H1 (cell line): ENCODE measurements at regions not wholly inside any gene's neighbourhood (a gene's known extent, or its start where the extent isn't known, plus 50 kb on each side); places are given as distances from the start of the nearest gene placed in this dataset.

Source experiments
- CTCF ChIA-PET: fragments of 300-600 bp; sonication (Branson Sonifier 250); formaldehyde crosslinking; loops from one replicate; lab custom pipeline; 2021; ENCODE audit not compliant: partially characterized antibody; lab: Charles Lee
- POLR2A ChIA-PET: fragments of 300-600 bp; sonication (Branson Sonifier 250); formaldehyde crosslinking; loops from one replicate; lab custom pipeline; 2021; ENCODE audit warnings: inconsistent platforms; ENCODE audit not compliant: partially characterized antibody; lab: Charles Lee
- DNase-seq, 2 experiments: peaks; one replicate each; pipeline versions ENCODE4 v3.0.0 to v3.0.0-alpha.2; 2010 to 2022; ENCODE audit warnings: low spot score in 2 of 2, low read depth in 1 of 2, mixed read lengths in 1 of 2
- FAIRE-seq: peaks from 2 replicates; lab custom pipeline; 2011; peaks lifted over from hg19 to GRCh38; lab: Jason Lieb, UNC
- H2AFZ ChIP-seq: 2 replicates; pipeline ENCODE4 v1.8.1; 2012; ENCODE audit warnings: low read length, inconsistent platforms
- H2AK5ac ChIP-seq: 2 replicates; pipeline ENCODE4 v1.6.1; 2013; ENCODE audit warnings: low read depth, low read length
- H2BK120ac ChIP-seq: replicated peaks from 2 replicates; pipeline ENCODE3; 2013; ENCODE audit warnings: low read depth, low read length, inconsistent platforms
- H2BK12ac ChIP-seq: 2 replicates; pipeline ENCODE4 v1.6.1; 2013; ENCODE audit warnings: low read depth, low read length
- H2BK15ac ChIP-seq: 2 replicates; pipeline ENCODE4 v1.6.1; 2013; ENCODE audit warnings: low read length
- H2BK20ac ChIP-seq: 2 replicates; pipeline ENCODE4 v1.6.1; 2013; ENCODE audit warnings: low read length
- H2BK5ac ChIP-seq: 2 replicates; pipeline ENCODE4 v1.6.1; 2013; ENCODE audit warnings: low read depth, low read length
- H3K14ac ChIP-seq: 2 replicates; pipeline ENCODE4 v1.6.1; 2013; ENCODE audit warnings: inconsistent platforms; ENCODE audit not compliant: insufficient read length
- H3K18ac ChIP-seq: 2 replicates; pipeline ENCODE4 v1.6.1; 2013; ENCODE audit warnings: low read length; ENCODE audit errors: extremely low read depth
- H3K23ac ChIP-seq: 2 replicates; pipeline ENCODE4 v1.6.1; 2013; ENCODE audit warnings: inconsistent platforms; ENCODE audit not compliant: insufficient read length
- H3K23me2 ChIP-seq: 2 replicates; pipeline ENCODE4 v1.6.1; 2013; ENCODE audit warnings: low read depth, low read length
- H3K27ac ChIP-seq: 2 replicates; pipeline ENCODE4 v1.6.1; 2011; ENCODE audit warnings: low read depth, low read length, inconsistent platforms
- H3K27me3 ChIP-seq, 4 experiments: replicated peaks in 1 of 4; 1 replicate in 1 of 4; 2 replicates in 3 of 4; pipeline versions ENCODE4 v1.6.1 to v1.8.1; 2011 to 2013; ENCODE audit warnings: low read length in 3 of 4, mild to moderate bottlenecking in 3 of 4, inconsistent platforms in 2 of 4, mixed read lengths in 2 of 4, moderate library complexity in 1 of 4; ENCODE audit not compliant: control insufficient read depth in 3 of 4, insufficient read depth in 3 of 4; ENCODE audit errors: extremely low read depth in 1 of 4
- H3K36me3 ChIP-seq, 4 experiments: 2 replicates each; pipeline versions ENCODE4 v1.6.1 to v1.8.1; 2011 to 2013; ENCODE audit warnings: mild to moderate bottlenecking in 4 of 4, low read length in 3 of 4, moderate library complexity in 2 of 4, control low read depth in 1 of 4, inconsistent platforms in 1 of 4; ENCODE audit not compliant: insufficient read depth in 4 of 4, control insufficient read depth in 2 of 4
- H3K4ac ChIP-seq: replicated peaks from 2 replicates; pipeline ENCODE3; 2013; ENCODE audit warnings: low read length, low read depth, mixed read lengths, inconsistent platforms; ENCODE audit not compliant: insufficient read length
- H3K4me1 ChIP-seq, 4 experiments: replicated peaks in 1 of 4; 1 replicate in 1 of 4; 2 replicates in 3 of 4; pipeline versions ENCODE4 v1.6.1 to v1.8.1; 2011 to 2013; ENCODE audit warnings: low read length in 3 of 4, inconsistent platforms in 2 of 4, mixed read lengths in 1 of 4; ENCODE audit not compliant: insufficient read depth in 4 of 4, control insufficient read depth in 3 of 4
- H3K4me2 ChIP-seq, 2 experiments: 2 replicates each; pipeline versions ENCODE4 v1.6.1 to v1.8.1; 2011 to 2013; ENCODE audit warnings: low read depth in 2 of 2, low read length in 2 of 2, control low read depth in 1 of 2, inconsistent platforms in 1 of 2, mild to moderate bottlenecking in 1 of 2; ENCODE audit not compliant: insufficient read depth in 1 of 2
- H3K4me3 ChIP-seq, 4 experiments: fragments of 200-600, 300-600 bp in 1 of 4; sonication (generic), shearing (Covaris generic), sonication (Bioruptor Twin) in 1 of 4; 2 replicates each; pipeline versions ENCODE4 v1.5.1 to v1.8.1; 2011 to 2016; ENCODE audit warnings: low read length in 4 of 4, low read depth in 3 of 4, control low read depth in 2 of 4, inconsistent platforms in 2 of 4, mild to moderate bottlenecking in 2 of 4, mixed read lengths in 1 of 4, moderate library complexity in 1 of 4; ENCODE audit not compliant: insufficient read depth in 2 of 4; ENCODE audit errors: extremely low read depth in 1 of 4
- H3K56ac ChIP-seq: replicated peaks from 2 replicates; pipeline ENCODE3; 2013; ENCODE audit warnings: low read depth, mild to moderate bottlenecking, mixed read lengths, low read length, inconsistent platforms; ENCODE audit not compliant: insufficient read length
- H3K79me1 ChIP-seq: 2 replicates; pipeline ENCODE4 v1.6.1; 2013; ENCODE audit warnings: low read depth, low read length, control low read depth
- H3K79me2 ChIP-seq, 2 experiments: 2 replicates each; pipeline versions ENCODE4 v1.6.1 to v1.8.1; 2012 to 2013; ENCODE audit warnings: low read length in 2 of 2, mild to moderate bottlenecking in 2 of 2, inconsistent platforms in 1 of 2; ENCODE audit not compliant: insufficient read depth in 2 of 2, control insufficient read depth in 1 of 2
- H3K9ac ChIP-seq, 4 experiments: replicated peaks in 1 of 4; 1 replicate in 1 of 4; 2 replicates in 3 of 4; pipeline versions ENCODE4 v1.6.1 to v1.8.1; 2011 to 2013; ENCODE audit warnings: low read depth in 3 of 4, low read length in 3 of 4, control low read depth in 2 of 4, mild to moderate bottlenecking in 2 of 4, moderate library complexity in 2 of 4, inconsistent platforms in 1 of 4; ENCODE audit errors: extremely low read depth in 1 of 4
- H3K9me3 ChIP-seq, 2 experiments: 2 replicates each; pipeline versions ENCODE4 v1.6.1 to v1.8.1; 2012 to 2013; ENCODE audit warnings: mild to moderate bottlenecking in 2 of 2, moderate library complexity in 2 of 2, control low read depth in 1 of 2, inconsistent platforms in 1 of 2, low read depth in 1 of 2, low read length in 1 of 2, mixed read lengths in 1 of 2; ENCODE audit not compliant: insufficient read depth in 2 of 2
- H4K20me1 ChIP-seq, 2 experiments: replicated peaks in 1 of 2; 2 replicates each; pipeline versions ENCODE3 to v1.8.1; 2011 to 2013; ENCODE audit warnings: inconsistent platforms in 2 of 2, low read length in 2 of 2, mild to moderate bottlenecking in 1 of 2; ENCODE audit not compliant: insufficient read depth in 2 of 2, control insufficient read depth in 1 of 2
- H4K5ac ChIP-seq: 2 replicates; pipeline ENCODE4 v1.6.1; 2013; ENCODE audit warnings: low read length, low read depth, mixed read lengths, inconsistent platforms; ENCODE audit not compliant: insufficient read length
- H4K8ac ChIP-seq: 2 replicates; pipeline ENCODE4 v1.8.0; 2013; ENCODE audit warnings: mild to moderate bottlenecking, moderate library complexity, low read length, inconsistent platforms; ENCODE audit not compliant: insufficient read depth; ENCODE audit errors: extremely low read depth
- H4K91ac ChIP-seq: replicated peaks from 2 replicates; pipeline ENCODE3; 2013; ENCODE audit warnings: low read length, mixed read lengths, inconsistent platforms; ENCODE audit not compliant: insufficient read length
- CTBP2 ChIP-seq: IDR thresholded peaks from 2 replicates; pipeline ENCODE4 v1.7.0; 2011; ENCODE audit warnings: borderline replicate concordance, mild to moderate bottlenecking, moderate library complexity, mixed read lengths, low read length; ENCODE audit not compliant: insufficient read depth, insufficient read length
- EP300 ChIP-seq, 2 experiments: IDR thresholded peaks; 1 replicate in 1 of 2; 2 replicates in 1 of 2; pipeline ENCODE4 v1.6.1; 2011 to 2012; ENCODE audit warnings: low read depth in 2 of 2, low read length in 2 of 2, mild to moderate bottlenecking in 2 of 2, borderline replicate concordance in 1 of 2, inconsistent platforms in 1 of 2, moderate library complexity in 1 of 2
- HDAC2 ChIP-seq, 2 experiments: fragments of 300-600 bp in 1 of 2; sonication (generic) in 1 of 2; IDR thresholded peaks; 2 replicates each; pipeline ENCODE4 v1.6.1; 2011 to 2012; ENCODE audit warnings: low read depth in 2 of 2, low read length in 2 of 2, mild to moderate bottlenecking in 2 of 2, moderate library complexity in 2 of 2, borderline replicate concordance in 1 of 2, inconsistent platforms in 1 of 2
- MAFK ChIP-seq: IDR thresholded peaks from 2 replicates; pipeline ENCODE4 v1.6.1; 2012; ENCODE audit warnings: low read depth, mild to moderate bottlenecking, improper control_type of control experiment, low read length
- WGBS, 2 experiments: shearing (Covaris generic) in 1 of 2; methylation state at CpG; one replicate each; pipeline versions ENCODE4 v1.1.6 to v1.1.7; 2013 to 2015; ENCODE audit warnings: low lambda C conversion rate in 2 of 2, mixed read lengths in 2 of 2, inconsistent platforms in 1 of 2, low coverage in 1 of 2, missing lambda C conversion rate in 1 of 2; ENCODE audit not compliant: insufficient replicate concordance in 2 of 2, insufficient coverage in 1 of 2, insufficient read length in 1 of 2; ENCODE audit errors: extremely low coverage in 1 of 2, missing lambda C conversion rate in 1 of 2; 5-methylcytosine and 5-hydroxymethylcytosine counted together

DNA sequence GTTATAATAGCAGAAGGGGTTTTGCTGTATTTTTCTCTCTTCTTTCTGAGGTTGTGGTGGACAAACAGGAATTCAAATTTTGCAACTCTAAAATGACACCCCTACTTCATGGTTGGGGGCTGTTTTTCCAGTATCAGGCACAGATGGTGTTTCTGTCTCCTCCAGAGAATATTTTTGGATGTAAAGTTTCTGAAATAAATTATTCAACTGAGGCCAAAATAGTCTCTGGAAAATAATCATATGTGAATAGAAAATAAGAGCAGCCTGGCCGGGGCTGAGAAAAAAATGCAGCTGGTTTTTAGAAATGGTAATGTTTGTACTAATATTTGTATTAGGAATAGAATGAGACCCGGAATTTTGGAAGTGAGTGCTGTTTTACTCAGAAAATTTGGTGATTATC lies 121.3 kb upstream of the ADAMTS9 start:
- no peaks in the 10 kb centered on the region for H3K9me3 ChIP-seq
- H2BK120ac ChIP-seq, result no peak overlapping the region
- H3K56ac ChIP-seq, result no peak overlapping the region
- H3K79me2 ChIP-seq, result no peaks in the 10 kb centered on the region
- no peak overlapping the region for H2BK20ac ChIP-seq
- H3K23ac ChIP-seq, result no peak overlapping the region
- no peaks in the 10 kb centered on the region for H4K20me1 ChIP-seq
- no peak overlapping the region for H2BK5ac ChIP-seq
- H3K27ac ChIP-seq, result no peak overlapping the region
- no peak overlapping the region for H3K9ac ChIP-seq
- no peak overlapping the region for H3K14ac ChIP-seq
- no peak overlapping the region for H3K4me2 ChIP-seq
- H2BK15ac ChIP-seq, result no peak overlapping the region
- H3K18ac ChIP-seq, result no peak overlapping the region
- no peak overlapping the region for H4K5ac ChIP-seq
- H3K79me1 ChIP-seq, result no peaks in the 10 kb centered on the region
- no peak overlapping the region for H3K4me3 ChIP-seq
- POLR2A ChIA-PET, result no interaction called here
- FAIRE-seq, result no peak
- H3K4me1 ChIP-seq, result no peaks in the 10 kb centered on the region
- no peaks in the 10 kb centered on the region for H3K36me3 ChIP-seq
- no peak overlapping the region for H2AK5ac ChIP-seq
- no peak for TF ChIP-seq MAFK
- no peak for TF ChIP-seq EP300 (IDR thresholded peaks at IDR 0.05; ENCODE audit: borderline replicate concordance in 1 of 2, low read depth in 2 of 2, low read length in 2 of 2)
- no peak for TF ChIP-seq HDAC2 (IDR thresholded peaks at IDR 0.05; ENCODE audit: borderline replicate concordance in 1 of 2, low read depth in 2 of 2, low read length in 2 of 2)
- no peak for TF ChIP-seq CTBP2
- no peak overlapping the region for H2AFZ ChIP-seq
- H4K91ac ChIP-seq, result no peak overlapping the region
- DNase-seq, result no peak
- no peaks in the 10 kb centered on the region for H3K23me2 ChIP-seq
- no peak overlapping the region for H4K8ac ChIP-seq
- no peaks in the 10 kb centered on the region; a peak in 1 of 7 replicates for H3K27me3 ChIP-seq
- CTCF ChIA-PET, result interaction anchor here (1.2 kb wide), 1 partner anchor 8 kb away, joined by 3 read pairs; no protein-coding TSS in a partner anchor
- no peak overlapping the region for H2BK12ac ChIP-seq
- no peak overlapping the region for H3K4ac ChIP-seq
- 95% methylated on average over 2 of the region's 2 CpGs; no CpG with 5 or more reads in 1 of the 2 experiments for WGBS, 2 experiments
